ENCODE measurements at regions not wholly inside any gene's neighbourhood (a gene's known extent, or its start where the extent isn't known, plus 50 kb on each side); places are given as distances from the start of the nearest gene placed in this dataset.

GRCh38 chr5:54882841-54883240 is 102.6 kb downstream of the ESM1 start:
- POLR2A ChIA-PET, result no interaction called here

More at GRCh38 chr5:54882841-54883240, 102.6 kb downstream of the ESM1 start:
- Histone ChIP-seq H4K20me1 (ENCODE audit: insufficient read depth) (no peaks in the 10 kb centered on the region), H3K9ac (ENCODE audit: low read length) (no peak overlapping the region), H3K4me2 (ENCODE audit: low read length) (no peak overlapping the region), H3K4me3 (replicated peaks in 1 of 2; ENCODE audit: low read depth in 1 of 2, low read length in 2 of 2) (no peak overlapping the region), H3K27ac (ENCODE audit: low read depth, low read length) (no peak overlapping the region), H3K4me1 (ENCODE audit: control insufficient read depth in 1 of 2, insufficient read depth in 2 of 2, low read length in 2 of 2) (no peaks in the 10 kb centered on the region), H2AFZ (ENCODE audit: low read depth, low read length, poor library complexity, severe bottlenecking) (no peak overlapping the region), H3K9me3 (ENCODE audit: control insufficient read depth in 1 of 2, insufficient read depth in 1 of 2, low read depth in 1 of 2, low read length in 2 of 2) (no peaks in the 10 kb centered on the region), H3K79me2 (ENCODE audit: insufficient read depth, low read length) (no peaks in the 10 kb centered on the region), H3K36me3 (ENCODE audit: control insufficient read depth in 1 of 2, insufficient read depth in 2 of 2, low read length in 2 of 2) (no peaks in the 10 kb centered on the region), H3K9me2 (ENCODE audit: insufficient read depth) (no peaks in the 10 kb centered on the region), H3K27me3 (ENCODE audit: insufficient read depth, low read length) (no peaks in the 10 kb centered on the region)
- TF ChIP-seq YY1 (IDR thresholded peaks at IDR 0.05; ENCODE audit: extremely low read depth, insufficient replicate concordance, low read depth, low read length) (no peak), JUND (IDR thresholded peaks at IDR 0.05) (no peak), SIN3A (IDR thresholded peaks at IDR 0.05; ENCODE audit: low read depth) (no peak), CBX3 (IDR thresholded peaks at IDR 0.05; ENCODE audit: low read depth) (no peak), POLR2AphosphoS5 (IDR thresholded peaks at IDR 0.05; ENCODE audit: low read depth, low read length) (no peak), MAX (IDR thresholded peaks at IDR 0.05) (no peak), SP1 (IDR thresholded peaks at IDR 0.05; ENCODE audit: low read depth) (no peak), EGR1 (IDR thresholded peaks at IDR 0.05; ENCODE audit: low read depth) (no peak), ELF1 (IDR thresholded peaks at IDR 0.05; ENCODE audit: borderline replicate concordance, low read depth) (no peak), EZH2phosphoT487 (IDR thresholded peaks at IDR 0.05; ENCODE audit: borderline replicate concordance) (no peak), RAD21 (IDR thresholded peaks at IDR 0.05; ENCODE audit: low read depth) (no peak), ZBTB33 (IDR thresholded peaks at IDR 0.05; ENCODE audit: extremely low read depth, insufficient replicate concordance, low read length) (no peak), ATF3 (IDR thresholded peaks at IDR 0.05) (no peak), EZH2 (IDR thresholded peaks at IDR 0.05) (no peak)
- TF ChIP-seq, protein P1, sequence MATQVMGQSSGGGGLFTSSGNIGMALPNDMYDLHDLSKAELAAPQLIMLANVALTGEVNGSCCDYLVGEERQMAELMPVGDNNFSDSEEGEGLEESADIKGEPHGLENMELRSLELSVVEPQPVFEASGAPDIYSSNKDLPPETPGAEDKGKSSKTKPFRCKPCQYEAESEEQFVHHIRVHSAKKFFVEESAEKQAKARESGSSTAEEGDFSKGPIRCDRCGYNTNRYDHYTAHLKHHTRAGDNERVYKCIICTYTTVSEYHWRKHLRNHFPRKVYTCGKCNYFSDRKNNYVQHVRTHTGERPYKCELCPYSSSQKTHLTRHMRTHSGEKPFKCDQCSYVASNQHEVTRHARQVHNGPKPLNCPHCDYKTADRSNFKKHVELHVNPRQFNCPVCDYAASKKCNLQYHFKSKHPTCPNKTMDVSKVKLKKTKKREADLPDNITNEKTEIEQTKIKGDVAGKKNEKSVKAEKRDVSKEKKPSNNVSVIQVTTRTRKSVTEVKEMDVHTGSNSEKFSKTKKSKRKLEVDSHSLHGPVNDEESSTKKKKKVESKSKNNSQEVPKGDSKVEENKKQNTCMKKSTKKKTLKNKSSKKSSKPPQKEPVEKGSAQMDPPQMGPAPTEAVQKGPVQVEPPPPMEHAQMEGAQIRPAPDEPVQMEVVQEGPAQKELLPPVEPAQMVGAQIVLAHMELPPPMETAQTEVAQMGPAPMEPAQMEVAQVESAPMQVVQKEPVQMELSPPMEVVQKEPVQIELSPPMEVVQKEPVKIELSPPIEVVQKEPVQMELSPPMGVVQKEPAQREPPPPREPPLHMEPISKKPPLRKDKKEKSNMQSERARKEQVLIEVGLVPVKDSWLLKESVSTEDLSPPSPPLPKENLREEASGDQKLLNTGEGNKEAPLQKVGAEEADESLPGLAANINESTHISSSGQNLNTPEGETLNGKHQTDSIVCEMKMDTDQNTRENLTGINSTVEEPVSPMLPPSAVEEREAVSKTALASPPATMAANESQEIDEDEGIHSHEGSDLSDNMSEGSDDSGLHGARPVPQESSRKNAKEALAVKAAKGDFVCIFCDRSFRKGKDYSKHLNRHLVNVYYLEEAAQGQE (IDR thresholded peaks at IDR 0.05; ENCODE audit: low read depth), result no peak
- TF ChIP-seq, protein P2, sequence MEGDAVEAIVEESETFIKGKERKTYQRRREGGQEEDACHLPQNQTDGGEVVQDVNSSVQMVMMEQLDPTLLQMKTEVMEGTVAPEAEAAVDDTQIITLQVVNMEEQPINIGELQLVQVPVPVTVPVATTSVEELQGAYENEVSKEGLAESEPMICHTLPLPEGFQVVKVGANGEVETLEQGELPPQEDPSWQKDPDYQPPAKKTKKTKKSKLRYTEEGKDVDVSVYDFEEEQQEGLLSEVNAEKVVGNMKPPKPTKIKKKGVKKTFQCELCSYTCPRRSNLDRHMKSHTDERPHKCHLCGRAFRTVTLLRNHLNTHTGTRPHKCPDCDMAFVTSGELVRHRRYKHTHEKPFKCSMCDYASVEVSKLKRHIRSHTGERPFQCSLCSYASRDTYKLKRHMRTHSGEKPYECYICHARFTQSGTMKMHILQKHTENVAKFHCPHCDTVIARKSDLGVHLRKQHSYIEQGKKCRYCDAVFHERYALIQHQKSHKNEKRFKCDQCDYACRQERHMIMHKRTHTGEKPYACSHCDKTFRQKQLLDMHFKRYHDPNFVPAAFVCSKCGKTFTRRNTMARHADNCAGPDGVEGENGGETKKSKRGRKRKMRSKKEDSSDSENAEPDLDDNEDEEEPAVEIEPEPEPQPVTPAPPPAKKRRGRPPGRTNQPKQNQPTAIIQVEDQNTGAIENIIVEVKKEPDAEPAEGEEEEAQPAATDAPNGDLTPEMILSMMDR (IDR thresholded peaks at IDR 0.05 in 2 of 3, conservative IDR thresholded peaks at IDR 0.05 in 1 of 3; ENCODE audit: borderline replicate concordance in 1 of 3, insufficient read depth in 1 of 3, low read depth in 2 of 3, low read length in 2 of 3), result no peak
- intact Hi-C loops (cut with micrococcal nuclease), result no loop called here
- RAD21 ChIA-PET (ENCODE audit: low non-redundant PET in 1 of 2, low total read pairs in 2 of 2, uncharacterized antibody in 2 of 2, unreplicated experiment in 2 of 2), result no interaction called here
- no TSS peak for BruUV-seq (replicated peaks)
- no peak for DNase-seq (ENCODE audit: low read depth, low spot score)
- CTCF ChIA-PET, result no interaction called here
- ATAC-seq, result no peak

Data from HCT116 (cell line).